ENCODE measurements at regions not wholly inside any gene's neighbourhood (a gene's known extent, or its start where the extent isn't known, plus 50 kb on each side); places are given as distances from the start of the nearest gene placed in this dataset.

DNA sequence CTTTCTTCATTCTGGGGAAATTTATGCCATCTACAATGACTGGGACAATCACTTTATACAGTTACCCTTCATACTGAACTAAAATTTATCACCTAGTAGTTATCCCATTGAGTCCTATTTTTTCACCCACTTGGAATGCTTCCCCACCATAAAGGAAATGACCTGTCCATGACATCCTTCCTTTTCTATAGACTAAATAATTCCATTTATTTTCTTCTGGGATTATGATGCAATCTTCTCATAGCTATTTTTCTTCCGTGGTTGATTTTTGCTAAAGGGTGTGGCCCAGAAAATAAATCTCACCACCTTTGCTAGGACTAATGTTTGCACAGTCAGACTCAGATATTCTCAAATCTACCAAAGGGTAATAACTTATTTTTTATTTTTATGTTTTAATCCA, 186.1 kb upstream of the NRXN1 start:
- no peak overlapping the region for H3K4me3 ChIP-seq (ENCODE audit: low read depth, low read length)
- TF ChIP-seq, protein P1, sequence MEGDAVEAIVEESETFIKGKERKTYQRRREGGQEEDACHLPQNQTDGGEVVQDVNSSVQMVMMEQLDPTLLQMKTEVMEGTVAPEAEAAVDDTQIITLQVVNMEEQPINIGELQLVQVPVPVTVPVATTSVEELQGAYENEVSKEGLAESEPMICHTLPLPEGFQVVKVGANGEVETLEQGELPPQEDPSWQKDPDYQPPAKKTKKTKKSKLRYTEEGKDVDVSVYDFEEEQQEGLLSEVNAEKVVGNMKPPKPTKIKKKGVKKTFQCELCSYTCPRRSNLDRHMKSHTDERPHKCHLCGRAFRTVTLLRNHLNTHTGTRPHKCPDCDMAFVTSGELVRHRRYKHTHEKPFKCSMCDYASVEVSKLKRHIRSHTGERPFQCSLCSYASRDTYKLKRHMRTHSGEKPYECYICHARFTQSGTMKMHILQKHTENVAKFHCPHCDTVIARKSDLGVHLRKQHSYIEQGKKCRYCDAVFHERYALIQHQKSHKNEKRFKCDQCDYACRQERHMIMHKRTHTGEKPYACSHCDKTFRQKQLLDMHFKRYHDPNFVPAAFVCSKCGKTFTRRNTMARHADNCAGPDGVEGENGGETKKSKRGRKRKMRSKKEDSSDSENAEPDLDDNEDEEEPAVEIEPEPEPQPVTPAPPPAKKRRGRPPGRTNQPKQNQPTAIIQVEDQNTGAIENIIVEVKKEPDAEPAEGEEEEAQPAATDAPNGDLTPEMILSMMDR (IDR thresholded peaks at IDR 0.05; ENCODE audit: borderline replicate concordance, insufficient read depth, low read depth, low read length) = no peak

DNA sequence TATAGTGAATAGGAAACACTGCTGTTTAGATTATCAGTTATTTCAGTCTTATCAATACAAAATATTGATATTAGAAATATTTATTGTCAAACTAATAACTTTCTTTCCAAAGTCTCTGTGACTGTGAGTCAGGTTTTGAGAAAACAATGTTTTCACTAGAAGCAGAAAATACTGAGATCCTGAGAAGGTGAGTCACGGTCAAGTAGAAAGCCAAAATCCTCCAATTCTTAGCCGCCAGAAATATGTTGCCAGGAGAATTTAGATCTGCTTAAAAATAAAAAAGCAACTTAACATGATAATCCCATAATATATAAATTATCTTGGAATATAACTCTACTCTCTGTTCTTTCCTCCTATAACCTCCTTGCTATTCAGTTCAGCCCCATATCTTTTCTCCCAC, 181.9 kb upstream of the NRXN1 start:
- TF ChIP-seq, protein P1 (IDR thresholded peaks at IDR 0.05; ENCODE audit: borderline replicate concordance, insufficient read depth, low read depth, low read length) = no peak
- no peak overlapping the region for H3K4me3 ChIP-seq (ENCODE audit: low read depth, low read length)

- TF ChIP-seq, protein P1 (IDR thresholded peaks at IDR 0.05; ENCODE audit: borderline replicate concordance, insufficient read depth, low read depth, low read length) = no peak
- no peak overlapping the region for H3K4me3 ChIP-seq (ENCODE audit: low read depth, low read length)
Observed at GRCh38 chr2:51212374-51212773, 180.4 kb upstream of the NRXN1 start.

DNA sequence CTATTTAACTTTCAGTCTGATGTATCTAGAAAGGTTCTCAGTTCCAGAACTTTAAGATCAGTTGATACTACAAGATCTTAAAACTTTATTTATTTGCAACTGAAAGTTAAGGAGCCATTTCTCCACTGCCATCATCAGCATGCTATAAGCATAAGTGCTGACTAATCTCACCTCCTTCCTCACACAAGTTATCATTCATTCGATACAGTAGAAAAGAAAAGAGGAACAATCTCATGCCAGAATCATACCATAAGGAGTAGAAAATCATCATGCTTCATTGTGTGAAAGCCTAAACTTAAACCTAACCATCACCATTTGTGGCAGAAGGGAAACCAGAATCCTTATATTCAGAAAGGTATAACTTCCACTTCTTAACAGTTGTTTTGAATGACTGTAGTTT, 176.6 kb upstream of the NRXN1 start:
- H3K4me3 ChIP-seq (ENCODE audit: low read depth, low read length) = no peak overlapping the region
- TF ChIP-seq, protein P1 (IDR thresholded peaks at IDR 0.05; ENCODE audit: borderline replicate concordance, insufficient read depth, low read depth, low read length) = no peak

DNA sequence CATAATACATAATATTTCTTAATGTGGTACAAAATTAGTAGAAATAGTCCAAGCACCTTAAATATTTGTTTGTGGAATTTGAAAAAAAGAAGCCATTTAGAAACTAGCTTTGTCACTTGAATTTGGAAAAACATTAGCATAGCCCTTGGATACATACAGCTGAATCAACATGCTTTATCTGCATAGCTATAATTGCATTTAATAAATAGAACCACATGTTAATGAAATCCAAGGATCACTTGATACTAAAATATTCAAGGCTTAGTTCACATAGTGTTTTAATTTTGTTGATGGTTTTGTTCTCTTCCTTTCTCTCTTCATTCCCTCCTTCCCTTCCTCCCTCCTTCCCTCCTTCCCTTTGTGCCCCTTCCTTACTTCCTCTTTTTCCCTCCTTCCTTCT, 169.4 kb upstream of the NRXN1 start:
- TF ChIP-seq, protein P1 (IDR thresholded peaks at IDR 0.05; ENCODE audit: borderline replicate concordance, insufficient read depth, low read depth, low read length) = no peak
- no peak overlapping the region for H3K4me3 ChIP-seq (ENCODE audit: low read depth, low read length)

DNA sequence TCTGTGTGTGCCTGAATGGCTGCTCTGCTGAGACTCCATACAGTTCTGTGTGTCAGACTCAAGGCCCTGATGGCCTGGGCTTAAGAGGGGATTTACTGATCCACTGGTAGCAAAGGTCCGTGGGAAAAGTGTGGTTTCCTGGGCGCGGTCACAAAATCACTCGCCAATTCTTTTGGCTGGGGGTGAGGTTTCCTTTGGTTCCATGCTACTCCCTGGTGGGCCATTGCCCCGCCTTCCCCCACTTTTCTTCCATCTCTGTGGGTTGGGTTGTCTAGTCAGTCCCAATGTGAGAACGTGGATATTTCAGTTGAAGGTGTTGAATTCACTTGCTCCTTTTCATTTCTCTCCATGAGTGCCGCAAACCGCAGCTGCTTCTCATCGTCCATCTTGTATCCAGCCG, 162.7 kb upstream of the NRXN1 start:
- no peak overlapping the region for H3K4me3 ChIP-seq (ENCODE audit: low read depth, low read length)
- TF ChIP-seq, protein P1 (IDR thresholded peaks at IDR 0.05; ENCODE audit: borderline replicate concordance, insufficient read depth, low read depth, low read length) = no peak

DNA sequence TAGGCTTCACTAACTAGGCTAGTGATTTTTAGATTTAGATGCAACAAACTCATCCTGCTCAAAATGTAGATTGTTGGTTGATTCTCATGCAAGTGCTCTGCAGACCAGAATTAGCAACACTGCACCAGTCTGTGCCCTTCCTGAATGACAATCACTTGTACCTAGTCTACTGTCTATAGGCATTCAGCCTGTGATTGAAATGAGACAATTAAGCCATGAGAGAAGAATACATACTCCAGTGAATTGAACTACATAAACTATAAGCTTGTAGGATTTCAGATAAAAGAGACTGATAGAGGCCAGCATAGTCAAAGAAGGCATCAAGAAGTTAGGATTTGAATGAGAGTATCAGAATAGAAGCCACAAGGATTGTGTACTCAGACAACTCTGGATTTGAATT, 138.3 kb upstream of the NRXN1 start:
- TF ChIP-seq, protein P1 (IDR thresholded peaks at IDR 0.05; ENCODE audit: borderline replicate concordance, insufficient read depth, low read depth, low read length) = no peak
- no peak overlapping the region for H3K4me3 ChIP-seq (ENCODE audit: low read depth, low read length)
